ENCODE measurements at regions not wholly inside any gene's neighbourhood (a gene's known extent, or its start where the extent isn't known, plus 50 kb on each side); places are given as distances from the start of the nearest gene placed in this dataset.

DNA sequence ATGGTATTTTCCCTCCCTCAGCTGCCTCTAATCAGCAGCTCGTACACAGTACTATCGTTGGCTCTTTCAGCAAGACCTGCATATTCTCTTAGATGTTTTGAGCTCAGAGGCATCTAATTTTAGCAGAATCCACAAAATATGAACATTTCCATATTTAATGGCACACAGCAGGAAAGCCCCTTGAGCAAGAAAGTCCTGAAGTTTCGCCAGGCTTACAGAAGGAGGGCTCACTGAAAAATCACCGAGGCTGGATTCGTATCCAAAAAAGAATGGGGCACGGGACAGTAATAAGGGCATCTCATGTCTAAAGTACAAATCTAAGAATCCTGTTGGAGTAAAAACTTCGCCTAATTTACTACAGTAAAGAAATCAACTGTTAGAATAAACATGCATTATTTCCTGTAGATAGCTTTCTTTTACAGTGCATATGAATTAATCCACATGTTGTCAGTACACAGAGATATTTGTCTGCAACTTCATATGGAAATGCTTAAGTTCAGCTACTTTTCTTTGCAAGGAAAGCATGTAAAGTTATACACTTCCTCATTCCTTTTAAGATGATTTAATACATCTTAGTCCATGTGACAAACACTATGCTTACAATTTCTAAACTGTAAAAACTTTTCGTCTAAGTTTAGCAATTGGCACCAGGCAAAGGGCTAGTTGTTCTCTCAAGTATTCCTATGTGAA lies 1205.3 kb upstream of the ADGRL4 start:
- Mint-ChIP-seq H3K36me3 (ENCODE audit: low read depth) (no peaks in the 10 kb centered on the region), H3K9me3 (peaks cover 2% of the 10 kb centered on the region), H3K27ac (no peak overlapping the region), H3K4me1 (no peaks in the 10 kb centered on the region), H3K27me3 (no peaks in the 10 kb centered on the region), H3K4me3 (no peak overlapping the region)
- ChIA-PET CTCF (no interaction called here), POLR2A (no interaction called here)
- no peak for DNase-seq

DNA sequence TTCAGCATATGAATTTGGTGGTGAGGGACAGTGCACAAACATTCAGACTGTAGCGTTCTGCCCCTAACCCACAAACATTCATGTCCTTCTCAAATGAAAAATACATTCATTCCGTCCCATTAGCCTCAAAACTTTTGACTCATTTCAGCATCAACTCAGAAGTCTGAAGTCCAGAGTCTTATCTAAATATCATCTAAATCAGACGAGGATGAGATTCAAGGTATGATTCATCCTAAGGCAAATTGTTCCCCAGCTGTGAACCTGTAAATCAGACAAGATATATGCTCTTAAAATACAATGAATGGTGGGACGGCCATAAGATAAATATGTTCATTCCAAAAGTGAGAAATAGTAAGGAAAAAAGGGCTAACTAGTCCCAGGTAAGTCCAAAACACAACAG lies 1195.6 kb upstream of the ADGRL4 start:
- POLR2A ChIA-PET = no interaction called here
- CTCF ChIA-PET = no interaction called here
- no peak overlapping the region for H3K27ac Mint-ChIP-seq

DNA sequence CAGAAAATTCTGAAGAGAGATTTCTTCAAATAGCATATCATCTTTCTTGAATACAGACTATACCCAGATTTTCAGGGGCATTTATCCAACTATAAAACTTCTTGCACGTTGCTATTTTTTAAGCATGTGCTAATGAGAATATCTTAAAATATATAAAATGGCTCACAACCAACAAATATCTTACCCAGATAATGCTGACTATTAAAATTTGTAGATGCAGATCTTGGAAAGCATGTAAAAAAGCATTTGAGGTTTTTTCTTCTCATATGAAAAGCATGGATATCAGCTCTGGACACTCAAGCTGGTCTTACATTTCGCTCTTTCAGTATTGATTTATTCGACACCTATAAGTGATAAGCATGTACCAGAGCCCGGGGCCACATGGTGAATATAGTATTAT lies 1187.7 kb upstream of the ADGRL4 start:
- H3K4me1 Mint-ChIP-seq = no peaks in the 10 kb centered on the region
- no peaks in the 10 kb centered on the region for H3K36me3 Mint-ChIP-seq (ENCODE audit: low read depth)
- no peaks in the 10 kb centered on the region for H3K27me3 Mint-ChIP-seq
- DNase-seq = no peak
- no peak overlapping the region for H3K27ac Mint-ChIP-seq
- ChIA-PET CTCF (no interaction called here), POLR2A (no interaction called here)
- H3K9me3 Mint-ChIP-seq = no peaks in the 10 kb centered on the region
- H3K4me3 Mint-ChIP-seq = no peak overlapping the region

More for the DNA sequence above, 1195.6 kb upstream of the ADGRL4 start:
- no peak for DNase-seq
- Mint-ChIP-seq H3K27me3 (no peaks in the 10 kb centered on the region), H3K9me3 (peaks cover 6% of the 10 kb centered on the region), H3K4me3 (no peak overlapping the region), H3K4me1 (no peaks in the 10 kb centered on the region), H3K36me3 (ENCODE audit: low read depth) (no peaks in the 10 kb centered on the region)

DNA sequence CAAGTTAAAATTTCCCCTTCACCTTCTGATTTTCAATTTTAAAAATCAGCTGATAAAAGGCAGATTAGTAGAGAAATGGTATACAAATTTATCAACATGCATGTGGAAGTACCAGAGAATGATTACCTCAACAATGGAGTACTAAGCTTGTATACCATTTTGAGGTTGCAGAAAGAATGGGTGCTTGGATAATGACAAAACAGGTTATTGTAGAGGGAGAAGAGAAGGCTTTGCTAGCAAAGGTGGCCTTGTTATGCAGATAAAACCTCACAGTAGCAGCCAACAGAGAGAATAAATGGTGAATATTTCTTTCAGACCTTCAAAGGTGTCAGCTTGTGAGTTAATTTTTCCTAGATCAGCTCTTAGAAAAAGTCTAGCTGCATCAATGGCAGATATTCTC lies 1174.9 kb upstream of the ADGRL4 start:
- H3K36me3 Mint-ChIP-seq (ENCODE audit: low read depth) = no peaks in the 10 kb centered on the region
- no peak for DNase-seq
- no peak overlapping the region for H3K27ac Mint-ChIP-seq
- ChIA-PET CTCF (no interaction called here), POLR2A (no interaction called here)
- H3K27me3 Mint-ChIP-seq = no peaks in the 10 kb centered on the region
- H3K9me3 Mint-ChIP-seq = peaks cover 10% of the 10 kb centered on the region
- H3K4me3 Mint-ChIP-seq = no peak overlapping the region
- H3K4me1 Mint-ChIP-seq = no peaks in the 10 kb centered on the region

DNA sequence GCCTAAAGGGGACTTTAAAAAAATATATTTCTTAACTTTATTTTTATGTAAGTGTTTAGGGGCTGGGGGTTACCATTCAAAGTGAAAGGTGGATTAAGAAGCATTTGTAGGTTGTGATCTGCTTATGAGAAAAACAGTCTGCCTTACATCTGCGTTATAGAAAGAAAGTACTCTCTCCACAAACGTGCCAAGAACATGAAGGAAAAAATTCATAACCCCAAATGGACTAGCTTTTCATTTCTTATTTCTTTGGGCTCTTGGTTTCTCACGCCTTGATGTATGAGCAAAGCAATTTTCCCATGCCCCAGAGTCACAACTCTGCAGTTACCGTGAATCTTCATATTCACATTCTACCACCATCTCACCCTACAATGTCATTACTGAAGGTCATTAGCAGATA lies 1165.1 kb upstream of the ADGRL4 start:
- Mint-ChIP-seq H3K36me3 (ENCODE audit: low read depth) (no peaks in the 10 kb centered on the region), H3K4me1 (no peaks in the 10 kb centered on the region), H3K27ac (no peak overlapping the region), H3K4me3 (no peak overlapping the region), H3K9me3 (peaks cover 2% of the 10 kb centered on the region), H3K27me3 (no peaks in the 10 kb centered on the region)
- ChIA-PET POLR2A (no interaction called here), CTCF (no interaction called here)
- DNase-seq = no peak

DNA sequence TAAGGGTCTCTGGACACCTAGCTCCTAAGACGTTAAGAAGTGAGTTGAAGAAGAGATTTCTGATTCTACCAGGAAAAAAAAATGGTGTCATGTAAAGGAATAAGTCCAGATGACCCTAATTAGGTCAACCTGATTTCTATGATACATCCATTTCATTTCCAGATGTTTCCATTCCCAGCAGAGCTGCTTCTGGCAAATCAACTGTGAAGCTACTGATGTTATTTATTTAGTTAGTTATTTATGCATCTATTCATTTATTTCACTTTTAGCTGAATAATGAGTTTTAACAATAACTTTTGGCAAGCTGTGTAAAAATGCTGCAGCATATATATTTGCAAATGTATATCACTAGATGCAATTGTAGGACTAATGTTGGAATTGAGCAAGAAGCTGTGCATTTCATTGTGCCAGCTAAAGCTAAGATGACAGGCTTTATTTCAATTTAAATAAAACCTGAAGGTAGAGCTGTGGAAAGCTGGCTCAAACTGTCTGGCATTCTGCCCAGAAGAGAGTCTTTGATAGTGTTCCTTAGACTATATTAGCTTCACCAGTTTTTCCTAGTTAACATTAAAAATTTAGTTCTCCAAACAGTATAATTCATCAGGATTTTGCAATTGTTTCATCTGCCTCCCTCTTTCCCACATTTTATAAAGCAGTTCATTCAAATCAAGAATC lies 1164.4 kb upstream of the ADGRL4 start:
- ChIA-PET CTCF (interaction anchor here (1.4 kb wide), 1 partner anchor 10 kb away, joined by 3 read pairs; no protein-coding TSS in a partner anchor), POLR2A (no interaction called here)
- no peaks in the 10 kb centered on the region for H3K27me3 Mint-ChIP-seq
- no peak overlapping the region for H3K27ac Mint-ChIP-seq
- no peaks in the 10 kb centered on the region for H3K36me3 Mint-ChIP-seq (ENCODE audit: low read depth)
- DNase-seq = no peak
- H3K4me3 Mint-ChIP-seq = no peak overlapping the region
- no peaks in the 10 kb centered on the region for H3K4me1 Mint-ChIP-seq
- H3K9me3 Mint-ChIP-seq = no peaks in the 10 kb centered on the region

DNA sequence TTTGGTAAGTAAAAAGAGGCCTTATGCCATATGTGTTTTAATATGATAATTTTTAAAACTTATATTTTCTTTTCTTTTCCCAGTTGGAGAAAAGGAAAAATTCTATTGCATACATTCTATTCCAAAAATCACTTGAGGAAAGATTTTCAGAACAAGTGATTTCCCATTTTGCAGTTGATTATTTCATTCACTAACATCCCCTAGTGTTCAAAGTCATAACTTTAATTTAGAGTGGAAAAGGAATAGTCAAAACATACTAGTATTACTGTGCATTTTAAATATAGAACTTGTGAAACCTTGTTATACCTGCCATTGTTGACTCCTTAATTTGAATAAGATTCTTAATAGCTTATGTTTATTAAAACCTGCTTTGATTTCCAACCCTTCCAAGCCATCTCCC lies 1157.6 kb upstream of the ADGRL4 start:
- H3K27me3 Mint-ChIP-seq = no peaks in the 10 kb centered on the region
- no peaks in the 10 kb centered on the region for H3K36me3 Mint-ChIP-seq (ENCODE audit: low read depth)

DNA sequence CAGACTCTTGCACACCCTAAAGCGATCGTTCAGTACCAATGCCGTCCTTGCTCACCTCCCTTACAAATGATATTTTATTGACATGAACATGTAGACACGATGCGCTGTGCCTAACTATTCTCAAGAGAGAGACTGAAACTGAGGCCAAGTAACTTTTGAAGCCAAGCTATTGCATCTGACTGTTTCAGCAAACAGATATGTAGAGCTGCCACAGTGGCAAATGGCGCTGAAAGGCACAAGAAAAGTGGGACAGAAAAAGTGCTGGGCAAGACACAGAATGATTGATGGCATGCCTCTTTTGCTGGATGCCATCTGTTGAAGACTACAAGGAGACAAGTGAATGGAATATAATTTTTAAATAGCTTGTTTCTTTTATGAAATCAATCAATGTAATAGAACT lies 1157.2 kb upstream of the ADGRL4 start:
- no peaks in the 10 kb centered on the region for H3K36me3 Mint-ChIP-seq (ENCODE audit: low read depth)
- no peak overlapping the region for H3K4me3 Mint-ChIP-seq
- no peak overlapping the region for H3K27ac Mint-ChIP-seq
- no peaks in the 10 kb centered on the region for H3K4me1 Mint-ChIP-seq
- ChIA-PET CTCF (no interaction called here), POLR2A (no interaction called here)
- no peaks in the 10 kb centered on the region for H3K27me3 Mint-ChIP-seq
- no peak for DNase-seq
- peaks cover 5% of the 10 kb centered on the region for H3K9me3 Mint-ChIP-seq

More for the DNA sequence above, 1157.6 kb upstream of the ADGRL4 start:
- Mint-ChIP-seq H3K9me3 (peaks cover 5% of the 10 kb centered on the region), H3K4me3 (no peak overlapping the region), H3K4me1 (no peaks in the 10 kb centered on the region), H3K27ac (no peak overlapping the region)
- ChIA-PET POLR2A (no interaction called here), CTCF (no interaction called here)
- no peak for DNase-seq

DNA sequence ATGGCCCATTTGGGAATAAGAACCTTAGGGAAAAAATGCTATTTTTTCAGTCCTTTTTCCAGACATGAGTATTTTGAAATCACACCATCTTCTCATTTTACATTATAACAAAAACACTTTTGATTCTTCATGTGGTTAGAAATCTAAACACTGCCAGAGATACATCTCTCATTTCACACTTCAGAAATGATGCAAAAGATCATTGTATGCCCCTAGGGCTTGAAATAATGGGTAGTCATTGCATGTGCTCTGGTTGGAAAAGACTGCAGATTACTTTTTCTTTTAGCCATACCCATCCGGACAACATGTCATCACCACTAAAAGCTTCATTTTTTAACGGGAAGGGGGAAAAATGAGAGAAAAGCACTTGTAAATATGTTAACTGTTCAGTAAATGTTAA lies 1152.2 kb upstream of the ADGRL4 start:
- H3K4me3 Mint-ChIP-seq = no peak overlapping the region

DNA sequence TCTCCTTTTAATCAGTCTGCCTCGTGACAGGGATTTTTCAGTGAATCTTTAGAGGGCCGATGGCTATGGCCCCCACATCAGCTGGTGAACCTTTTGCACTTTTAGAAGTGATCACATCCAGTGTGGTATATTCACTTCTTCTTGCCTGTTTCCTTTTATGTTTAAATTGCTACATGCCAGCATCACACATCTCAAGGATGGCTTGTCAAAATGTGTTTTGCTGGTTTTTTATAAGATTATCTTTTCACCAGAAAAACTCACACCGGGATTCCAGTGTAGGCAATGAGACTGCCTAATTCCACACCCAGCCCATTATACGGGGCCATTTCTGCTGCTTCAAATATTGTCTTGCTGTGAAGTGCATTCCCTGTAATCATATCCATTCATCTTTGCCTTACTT lies 1151.7 kb upstream of the ADGRL4 start:
- H3K27ac Mint-ChIP-seq = no peak overlapping the region
- no peak overlapping the region for H3K4me3 Mint-ChIP-seq
- ChIA-PET POLR2A (no interaction called here), CTCF (no interaction called here)
- no peak for DNase-seq
- H3K4me1 Mint-ChIP-seq = no peaks in the 10 kb centered on the region
- H3K36me3 Mint-ChIP-seq (ENCODE audit: low read depth) = no peaks in the 10 kb centered on the region
- peaks cover 8% of the 10 kb centered on the region for H3K9me3 Mint-ChIP-seq
- no peaks in the 10 kb centered on the region for H3K27me3 Mint-ChIP-seq

More for the DNA sequence above, 1152.2 kb upstream of the ADGRL4 start:
- H3K4me1 Mint-ChIP-seq = no peaks in the 10 kb centered on the region
- H3K36me3 Mint-ChIP-seq (ENCODE audit: low read depth) = no peaks in the 10 kb centered on the region
- POLR2A ChIA-PET = no interaction called here
- CTCF ChIA-PET = no interaction called here
- no peak for DNase-seq
- no peak overlapping the region for H3K27ac Mint-ChIP-seq
- H3K27me3 Mint-ChIP-seq = no peaks in the 10 kb centered on the region
- peaks cover 8% of the 10 kb centered on the region for H3K9me3 Mint-ChIP-seq

DNA sequence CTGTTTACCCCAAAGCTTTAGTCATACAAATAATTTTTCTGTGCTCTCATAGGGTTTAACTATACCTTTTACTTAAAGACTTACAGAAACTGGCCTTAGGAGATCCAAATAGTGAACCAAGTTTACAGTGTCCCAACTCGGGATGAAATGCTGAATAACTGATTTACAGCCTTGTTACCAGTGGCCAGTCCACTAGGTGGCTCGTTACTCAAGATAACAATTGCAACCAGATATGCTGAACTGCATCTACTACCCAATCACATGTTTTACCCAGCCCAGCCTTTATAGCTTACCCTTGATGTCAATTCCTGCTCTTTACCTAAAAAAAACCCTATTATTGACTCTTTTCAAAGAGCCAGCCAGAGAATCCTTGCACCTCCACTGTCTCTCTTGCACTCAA lies 1148.8 kb upstream of the ADGRL4 start:
- Mint-ChIP-seq H3K27me3 (no peaks in the 10 kb centered on the region), H3K27ac (no peak overlapping the region), H3K36me3 (ENCODE audit: low read depth) (no peaks in the 10 kb centered on the region), H3K9me3 (peaks cover 9% of the 10 kb centered on the region), H3K4me3 (no peak overlapping the region), H3K4me1 (no peaks in the 10 kb centered on the region)
- POLR2A ChIA-PET = no interaction called here
- CTCF ChIA-PET = no interaction called here
- no peak for DNase-seq

DNA sequence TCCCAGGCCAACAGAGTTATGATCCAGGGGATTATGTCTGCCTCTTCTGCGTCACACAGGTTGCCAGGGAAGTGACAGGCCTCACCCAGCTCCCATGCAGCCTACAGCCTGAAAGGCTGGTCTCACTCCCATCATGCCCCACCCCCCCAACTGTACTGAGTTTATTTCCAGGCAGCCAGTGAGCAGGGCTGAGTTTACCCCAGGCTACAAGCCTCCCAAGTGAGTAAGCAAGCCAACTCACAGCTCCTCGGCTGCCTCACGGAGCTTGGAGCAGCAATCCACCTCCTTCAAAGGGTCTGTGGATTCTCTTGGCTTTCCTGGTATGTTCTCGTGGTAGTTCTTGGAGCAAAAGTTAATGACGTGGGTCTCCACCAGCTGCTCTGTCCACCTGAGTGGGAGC lies 1147.6 kb upstream of the ADGRL4 start:
- no peak overlapping the region for H3K4me3 Mint-ChIP-seq
- H3K9me3 Mint-ChIP-seq = peaks cover 6% of the 10 kb centered on the region
- no peaks in the 10 kb centered on the region for H3K36me3 Mint-ChIP-seq (ENCODE audit: low read depth)
- ChIA-PET CTCF (no interaction called here), POLR2A (no interaction called here)
- no peaks in the 10 kb centered on the region for H3K4me1 Mint-ChIP-seq
- H3K27ac Mint-ChIP-seq = no peak overlapping the region
- H3K27me3 Mint-ChIP-seq = no peaks in the 10 kb centered on the region
- DNase-seq = no peak

DNA sequence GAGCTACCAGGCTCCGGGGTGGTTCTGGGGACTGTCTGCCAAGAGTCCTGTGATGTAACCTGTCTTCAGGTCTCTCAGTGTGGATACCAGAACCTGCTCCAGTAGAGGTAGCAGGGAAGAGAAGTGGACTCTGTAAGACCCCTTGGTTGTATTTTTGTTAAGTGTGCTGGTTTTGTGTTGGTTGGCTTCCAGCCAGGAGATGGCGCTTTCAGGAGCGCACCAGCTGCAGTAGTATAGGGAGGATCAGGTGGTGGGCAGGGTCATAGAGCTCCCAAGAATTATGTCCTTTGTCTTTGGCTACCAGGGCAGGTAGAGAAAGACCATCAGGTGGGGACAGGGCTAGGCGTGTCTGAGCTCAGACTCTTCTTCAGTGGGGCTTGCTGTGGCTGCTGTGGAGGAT lies 1147.2 kb upstream of the ADGRL4 start:
- no peaks in the 10 kb centered on the region for H3K36me3 Mint-ChIP-seq (ENCODE audit: low read depth)
- H3K4me3 Mint-ChIP-seq = no peak overlapping the region
- ChIA-PET CTCF (no interaction called here), POLR2A (no interaction called here)
- peaks cover 6% of the 10 kb centered on the region for H3K9me3 Mint-ChIP-seq
- no peak overlapping the region for H3K27ac Mint-ChIP-seq
- no peak for DNase-seq
- no peaks in the 10 kb centered on the region for H3K4me1 Mint-ChIP-seq
- H3K27me3 Mint-ChIP-seq = no peaks in the 10 kb centered on the region

DNA sequence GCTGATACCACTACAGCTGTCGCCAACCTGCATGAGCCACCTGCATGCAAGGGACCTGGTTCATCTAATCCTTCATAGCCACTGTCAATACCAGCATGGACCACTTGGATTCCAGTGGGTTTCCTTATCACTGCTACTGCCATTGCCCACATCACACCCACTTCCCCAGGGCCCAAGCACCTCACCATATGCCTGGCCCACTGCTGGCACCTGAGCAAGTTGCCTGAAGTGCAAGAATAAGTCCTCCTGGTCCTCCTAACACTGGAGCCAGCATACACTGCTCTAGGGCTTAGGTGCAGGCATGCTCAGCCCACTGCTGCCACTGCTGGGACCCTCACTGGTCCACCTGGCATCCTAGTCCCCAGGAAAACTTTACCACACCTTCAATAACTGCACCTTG lies 1136.8 kb upstream of the ADGRL4 start:
- H3K9me3 Mint-ChIP-seq = peaks cover 16% of the 10 kb centered on the region
- no peak overlapping the region for H3K27ac Mint-ChIP-seq
- CTCF ChIA-PET = no interaction called here
- no peaks in the 10 kb centered on the region for H3K27me3 Mint-ChIP-seq
- H3K4me3 Mint-ChIP-seq = no peak overlapping the region
- H3K36me3 Mint-ChIP-seq (ENCODE audit: low read depth) = no peaks in the 10 kb centered on the region
- no peaks in the 10 kb centered on the region for H3K4me1 Mint-ChIP-seq
- DNase-seq = no peak
- POLR2A ChIA-PET = no interaction called here
